Esophagus squamous epithelium (tissue), 5 donors: ENCODE measurements at regions not wholly inside any gene's neighbourhood (a gene's known extent, or its start where the extent isn't known, plus 50 kb on each side); places are given as distances from the start of the nearest gene placed in this dataset.

Source experiments
- DNase-seq: peaks from one replicate; lab custom pipeline; 2025; lab: John Stamatoyannopoulos, UW
- H3K27ac ChIP-seq, 4 donors: fragments of 200-600 bp; sonication (generic); one replicate each; pipeline ENCODE4 v1.5.1; 2016 to 2019; ENCODE audit warnings: mild to moderate bottlenecking in 1 of 4
- H3K27me3 ChIP-seq, 4 donors: fragments of 200-600 bp; sonication (generic); 1 replicate in 3 of 4; 2 replicates in 1 of 4; pipeline versions ENCODE4 v1.5.1 to v1.6.0; 2017 to 2021; ENCODE audit warnings: antibody characterized with exemption in 1 of 4
- H3K36me3 ChIP-seq, 3 donors: fragments of 200-600 bp; sonication (generic); one replicate each; pipeline ENCODE4 v1.5.1; 2016 to 2019
- H3K4me1 ChIP-seq, 3 donors: fragments of 200-600 bp; sonication (generic); one replicate each; pipeline ENCODE4 v1.5.1; 2017 to 2019
- H3K4me3 ChIP-seq, 4 donors: fragments of 200-600 bp; sonication (generic); 1 replicate in 3 of 4; 2 replicates in 1 of 4; pipeline ENCODE4 v1.5.1; 2016 to 2019; ENCODE audit warnings: mild to moderate bottlenecking in 2 of 4, moderate library complexity in 1 of 4
- H3K9me3 ChIP-seq, 3 donors: fragments of 200-600 bp; sonication (generic); one replicate each; pipeline ENCODE4 v1.5.1; 2016 to 2019
- CTCF ChIP-seq, 6 experiments: fragments of 450-650 bp in 4 of 6; fragments of 200-600 bp in 2 of 6; sonication (generic) in 2 of 6; IDR thresholded peaks; one replicate each; pipeline ENCODE4 v1.5.1; 2016 to 2019; ENCODE audit warnings: antibody characterized with exemption in 6 of 6, mild to moderate bottlenecking in 4 of 6, moderate library complexity in 4 of 6
- POLR2A ChIP-seq, 4 donors: fragments of 450-650 bp; IDR thresholded peaks; one replicate each; pipeline ENCODE4 v1.6.1; 2017; ENCODE audit warnings: antibody characterized with exemption in 4 of 4, mild to moderate bottlenecking in 4 of 4, moderate library complexity in 3 of 4
- WGBS, 2 donors: methylation state at CpG; one replicate each; pipeline ENCODE4 v1.1.5; 2018; 5-methylcytosine and 5-hydroxymethylcytosine counted together
- intact Hi-C: fragments of 100-400 bp; cut with DNase I; formaldehyde crosslinking; loops from one replicate; pipeline ENCODE4 v1.15.0; 2022
- donor health status: DM: yes; HTN: yes; CAD: no.

GRCh38 chr22:34866081-34866480 lies 199.9 kb upstream of the ISX start:
- Histone ChIP-seq H3K9me3 (no peaks in the 10 kb centered on the region), H3K27ac (no peak overlapping the region), H3K36me3 (no peaks in the 10 kb centered on the region), H3K27me3 (no peaks in the 10 kb centered on the region), H3K4me1 (peaks cover 0 to 11% (median 8%) of the 10 kb centered on the region in 3 donors), H3K4me3 (no peak overlapping the region)
- WGBS, 2 donors, result 55 to 70% methylated on average over 3 to 4 of the region's 4 CpGs
- intact Hi-C loops, result no loop called here
- DNase-seq, result no peak
- no peak for TF ChIP-seq CTCF (IDR thresholded peaks at IDR 0.05)
- no peak for TF ChIP-seq POLR2A (IDR thresholded peaks at IDR 0.05)

- H3K4me3 ChIP-seq, result no peak overlapping the region
- TF ChIP-seq POLR2A (IDR thresholded peaks at IDR 0.05), result no peak
- peak overlapping the region in 1 of 4 donors; percentile 28 for H3K27ac ChIP-seq
- DNase-seq, result no peak
- H3K9me3 ChIP-seq, result no peaks in the 10 kb centered on the region
- H3K27me3 ChIP-seq, result no peaks in the 10 kb centered on the region
- intact Hi-C loops, result no loop called here
- no peaks in the 10 kb centered on the region for H3K36me3 ChIP-seq
- 13 to 23% methylated on average over 4 of the region's 4 CpGs for WGBS, 2 donors
- H3K4me1 ChIP-seq, result peaks cover 0 to 11% (median 8%) of the 10 kb centered on the region in 3 donors
Measured at GRCh38 chr22:34866495-34867131, 199.3 kb upstream of the ISX start.

GRCh38 chr22:34877506-34877905 lies 188.5 kb upstream of the ISX start:
- DNase-seq, result no peak
- peaks cover 0 to 36% (median 0%) of the 10 kb centered on the region in 3 donors for H3K4me1 ChIP-seq
- H3K9me3 ChIP-seq, result no peaks in the 10 kb centered on the region
- H3K27ac ChIP-seq, result no peak overlapping the region
- H3K4me3 ChIP-seq, result no peak overlapping the region
- H3K27me3 ChIP-seq, result no peaks in the 10 kb centered on the region
- intact Hi-C loops, result no loop called here
- WGBS, 2 donors, result 62% methylated on average over 1 of the region's 1 CpG; no CpG with 5 or more reads in 1 of the 2 donors
- no peaks in the 10 kb centered on the region for H3K36me3 ChIP-seq
- TF ChIP-seq CTCF (IDR thresholded peaks at IDR 0.05) (no peak), POLR2A (IDR thresholded peaks at IDR 0.05) (no peak)

- Histone ChIP-seq H3K27me3 (no peaks in the 10 kb centered on the region), H3K36me3 (no peaks in the 10 kb centered on the region), H3K27ac (no peak overlapping the region), H3K9me3 (no peaks in the 10 kb centered on the region), H3K4me3 (no peak overlapping the region), H3K4me1 (peaks cover 0 to 41% (median 0%) of the 10 kb centered on the region in 3 donors)
- intact Hi-C loops, result no loop called here
- no peak for DNase-seq
- TF ChIP-seq POLR2A (IDR thresholded peaks at IDR 0.05) (no peak), CTCF (IDR thresholded peaks at IDR 0.05) (no peak)
Measured at GRCh38 chr22:34878171-34878570, 187.8 kb upstream of the ISX start.

- no peaks in the 10 kb centered on the region for H3K27me3 ChIP-seq
- 51 to 83% methylated on average over 2 to 3 of the region's 3 CpGs for WGBS, 2 donors
- no peaks in the 10 kb centered on the region for H3K36me3 ChIP-seq
- H3K27ac ChIP-seq, result no peak overlapping the region
- no peaks in the 10 kb centered on the region for H3K9me3 ChIP-seq
- intact Hi-C loops, result no loop called here
- TF ChIP-seq POLR2A (IDR thresholded peaks at IDR 0.05), result no peak
- TF ChIP-seq CTCF (IDR thresholded peaks at IDR 0.05), result no peak
- H3K4me1 ChIP-seq, result peaks cover 0 to 41% (median 0%) of the 10 kb centered on the region in 3 donors
- H3K4me3 ChIP-seq, result no peak overlapping the region
- no peak for DNase-seq
Measured at GRCh38 chr22:34879001-34879400, 187.0 kb upstream of the ISX start.
